DND-41 (cell line): ENCODE measurements at regions not wholly inside any gene's neighbourhood (a gene's known extent, or its start where the extent isn't known, plus 50 kb on each side); places are given as distances from the start of the nearest gene placed in this dataset.

Experiments used
- CTCF ChIP-seq: IDR thresholded peaks from 2 replicates; pipeline ENCODE4 v1.5.1; 2012; ENCODE audit warnings: borderline replicate concordance, low read length, moderate library complexity, mild to moderate bottlenecking; ENCODE audit not compliant: poor library complexity, severe bottlenecking; ENCODE audit errors: extremely low read depth
- EZH2 ChIP-seq: IDR thresholded peaks from 3 replicates; pipeline ENCODE4 v1.6.1; 2012; ENCODE audit warnings: borderline replicate concordance, low read depth, mild to moderate bottlenecking, moderate library complexity, low read length, inconsistent platforms; ENCODE audit not compliant: severe bottlenecking

- no peak for TF ChIP-seq CTCF
- no peak for TF ChIP-seq EZH2
Measured at GRCh38 chr4:77372375-77372774, 215.4 kb downstream of the CCNG2 start.
